GM12892 (cell line): ENCODE measurements at regions not wholly inside any gene's neighbourhood (a gene's known extent, or its start where the extent isn't known, plus 50 kb on each side); places are given as distances from the start of the nearest gene placed in this dataset.

ENCODE experiments used
- POLR2A ChIP-seq: IDR thresholded peaks from 2 replicates; pipeline ENCODE4 v1.6.1; 2011; ENCODE audit warnings: low read depth, low read length, control low read depth
- POLR2AphosphoS5 ChIP-seq: IDR thresholded peaks from 2 replicates; pipeline ENCODE4 v1.6.1; 2011; ENCODE audit warnings: low read depth, low read length, control low read depth
- TAF1 ChIP-seq: IDR thresholded peaks from 2 replicates; pipeline ENCODE4 v1.6.1; 2011; ENCODE audit warnings: low read depth, mild to moderate bottlenecking, control low read depth, low read length, borderline replicate concordance

DNA sequence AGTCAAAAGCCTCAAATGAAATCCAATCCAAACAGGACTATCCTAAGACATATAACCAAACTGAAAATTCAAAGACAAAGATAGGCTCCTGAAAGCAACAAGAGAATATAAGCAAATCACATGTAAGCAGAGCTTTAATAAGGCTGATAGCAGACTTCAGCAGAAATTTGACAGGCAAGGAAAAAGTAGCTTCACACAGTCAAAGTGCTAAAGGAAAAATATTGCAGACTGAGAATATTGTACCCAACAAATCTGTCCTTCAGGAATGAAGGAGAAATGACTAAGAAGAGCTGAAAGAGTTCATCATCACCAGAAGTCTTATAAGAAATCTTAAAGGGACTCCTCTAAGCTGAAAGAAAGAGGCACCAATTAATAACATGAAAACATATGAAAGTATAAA lies 150.0 kb downstream of the EVA1A start:
- no peak for TF ChIP-seq POLR2A
- TF ChIP-seq POLR2AphosphoS5, result no peak
- TF ChIP-seq TAF1, result no peak
